ENCODE measurements at regions not wholly inside any gene's neighbourhood (a gene's known extent, or its start where the extent isn't known, plus 50 kb on each side); places are given as distances from the start of the nearest gene placed in this dataset.

GRCh38 chr21:43262427-43262826 is 93.6 kb downstream of the CRYAA start:
- TF ChIP-seq, protein P1, sequence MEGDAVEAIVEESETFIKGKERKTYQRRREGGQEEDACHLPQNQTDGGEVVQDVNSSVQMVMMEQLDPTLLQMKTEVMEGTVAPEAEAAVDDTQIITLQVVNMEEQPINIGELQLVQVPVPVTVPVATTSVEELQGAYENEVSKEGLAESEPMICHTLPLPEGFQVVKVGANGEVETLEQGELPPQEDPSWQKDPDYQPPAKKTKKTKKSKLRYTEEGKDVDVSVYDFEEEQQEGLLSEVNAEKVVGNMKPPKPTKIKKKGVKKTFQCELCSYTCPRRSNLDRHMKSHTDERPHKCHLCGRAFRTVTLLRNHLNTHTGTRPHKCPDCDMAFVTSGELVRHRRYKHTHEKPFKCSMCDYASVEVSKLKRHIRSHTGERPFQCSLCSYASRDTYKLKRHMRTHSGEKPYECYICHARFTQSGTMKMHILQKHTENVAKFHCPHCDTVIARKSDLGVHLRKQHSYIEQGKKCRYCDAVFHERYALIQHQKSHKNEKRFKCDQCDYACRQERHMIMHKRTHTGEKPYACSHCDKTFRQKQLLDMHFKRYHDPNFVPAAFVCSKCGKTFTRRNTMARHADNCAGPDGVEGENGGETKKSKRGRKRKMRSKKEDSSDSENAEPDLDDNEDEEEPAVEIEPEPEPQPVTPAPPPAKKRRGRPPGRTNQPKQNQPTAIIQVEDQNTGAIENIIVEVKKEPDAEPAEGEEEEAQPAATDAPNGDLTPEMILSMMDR (IDR thresholded peaks at IDR 0.05), result no peak
- TF ChIP-seq EZH2 (IDR thresholded peaks at IDR 0.05) (no peak), EZH2phosphoT487 (IDR thresholded peaks at IDR 0.05) (no peak)
